ENCODE measurements at regions not wholly inside any gene's neighbourhood (a gene's known extent, or its start where the extent isn't known, plus 50 kb on each side); places are given as distances from the start of the nearest gene placed in this dataset.

DNA sequence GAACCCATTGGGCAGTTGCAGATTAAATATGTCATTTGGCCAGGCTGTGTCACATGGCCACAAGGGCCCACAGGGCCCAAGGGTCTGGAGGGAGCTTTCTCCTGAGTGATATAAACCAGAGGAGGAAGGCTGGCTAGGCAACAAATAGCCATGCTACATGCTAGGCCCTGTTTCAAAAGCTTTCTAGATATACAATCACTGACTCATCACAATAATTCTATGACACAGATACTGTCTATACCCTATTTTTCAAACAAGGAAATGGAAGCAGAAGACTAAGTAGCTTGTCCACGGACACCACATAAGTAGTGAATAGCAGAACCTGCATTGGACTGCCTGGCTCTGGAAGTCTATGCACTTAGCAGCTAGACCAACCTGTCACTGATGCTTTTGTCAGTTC is 625.4 kb downstream of the NTRK3 start:
- TF ChIP-seq, protein P1, sequence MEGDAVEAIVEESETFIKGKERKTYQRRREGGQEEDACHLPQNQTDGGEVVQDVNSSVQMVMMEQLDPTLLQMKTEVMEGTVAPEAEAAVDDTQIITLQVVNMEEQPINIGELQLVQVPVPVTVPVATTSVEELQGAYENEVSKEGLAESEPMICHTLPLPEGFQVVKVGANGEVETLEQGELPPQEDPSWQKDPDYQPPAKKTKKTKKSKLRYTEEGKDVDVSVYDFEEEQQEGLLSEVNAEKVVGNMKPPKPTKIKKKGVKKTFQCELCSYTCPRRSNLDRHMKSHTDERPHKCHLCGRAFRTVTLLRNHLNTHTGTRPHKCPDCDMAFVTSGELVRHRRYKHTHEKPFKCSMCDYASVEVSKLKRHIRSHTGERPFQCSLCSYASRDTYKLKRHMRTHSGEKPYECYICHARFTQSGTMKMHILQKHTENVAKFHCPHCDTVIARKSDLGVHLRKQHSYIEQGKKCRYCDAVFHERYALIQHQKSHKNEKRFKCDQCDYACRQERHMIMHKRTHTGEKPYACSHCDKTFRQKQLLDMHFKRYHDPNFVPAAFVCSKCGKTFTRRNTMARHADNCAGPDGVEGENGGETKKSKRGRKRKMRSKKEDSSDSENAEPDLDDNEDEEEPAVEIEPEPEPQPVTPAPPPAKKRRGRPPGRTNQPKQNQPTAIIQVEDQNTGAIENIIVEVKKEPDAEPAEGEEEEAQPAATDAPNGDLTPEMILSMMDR (conservative IDR thresholded peaks at IDR 0.05; ENCODE audit: low read depth, low read length) = no peak
- no peak for TF ChIP-seq POLR2A (IDR thresholded peaks at IDR 0.05; ENCODE audit: low read depth, low read length)
- TF ChIP-seq RAD21 (IDR thresholded peaks at IDR 0.05; ENCODE audit: low read length) = no peak
- TF ChIP-seq, protein P2, sequence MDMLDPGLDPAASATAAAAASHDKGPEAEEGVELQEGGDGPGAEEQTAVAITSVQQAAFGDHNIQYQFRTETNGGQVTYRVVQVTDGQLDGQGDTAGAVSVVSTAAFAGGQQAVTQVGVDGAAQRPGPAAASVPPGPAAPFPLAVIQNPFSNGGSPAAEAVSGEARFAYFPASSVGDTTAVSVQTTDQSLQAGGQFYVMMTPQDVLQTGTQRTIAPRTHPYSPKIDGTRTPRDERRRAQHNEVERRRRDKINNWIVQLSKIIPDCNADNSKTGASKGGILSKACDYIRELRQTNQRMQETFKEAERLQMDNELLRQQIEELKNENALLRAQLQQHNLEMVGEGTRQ (IDR thresholded peaks at IDR 0.05; ENCODE audit: low read depth, low read length) = no peak
- TF ChIP-seq RCOR1 (IDR thresholded peaks at IDR 0.05; ENCODE audit: insufficient replicate concordance, low read length) = no peak
- TF ChIP-seq CEBPB (IDR thresholded peaks at IDR 0.05; ENCODE audit: low read depth, low read length) = no peak
- no peak for TF ChIP-seq MAZ (IDR thresholded peaks at IDR 0.05; ENCODE audit: borderline replicate concordance, low read depth, low read length)
- TF ChIP-seq FOS (IDR thresholded peaks at IDR 0.05; ENCODE audit: low read depth, low read length) = no peak
- no peak for TF ChIP-seq RFX5 (IDR thresholded peaks at IDR 0.05; ENCODE audit: low read depth, low read length)
- no peak for TF ChIP-seq NFE2L2 (IDR thresholded peaks at IDR 0.05; ENCODE audit: low read depth, low read length)
- TF ChIP-seq CHD1 (IDR thresholded peaks at IDR 0.05; ENCODE audit: low read depth, low read length) = no peak
- no peak for TF ChIP-seq MXI1 (IDR thresholded peaks at IDR 0.05; ENCODE audit: borderline replicate concordance, low read depth, low read length)
- TF ChIP-seq, protein P3, sequence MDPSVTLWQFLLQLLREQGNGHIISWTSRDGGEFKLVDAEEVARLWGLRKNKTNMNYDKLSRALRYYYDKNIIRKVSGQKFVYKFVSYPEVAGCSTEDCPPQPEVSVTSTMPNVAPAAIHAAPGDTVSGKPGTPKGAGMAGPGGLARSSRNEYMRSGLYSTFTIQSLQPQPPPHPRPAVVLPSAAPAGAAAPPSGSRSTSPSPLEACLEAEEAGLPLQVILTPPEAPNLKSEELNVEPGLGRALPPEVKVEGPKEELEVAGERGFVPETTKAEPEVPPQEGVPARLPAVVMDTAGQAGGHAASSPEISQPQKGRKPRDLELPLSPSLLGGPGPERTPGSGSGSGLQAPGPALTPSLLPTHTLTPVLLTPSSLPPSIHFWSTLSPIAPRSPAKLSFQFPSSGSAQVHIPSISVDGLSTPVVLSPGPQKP (IDR thresholded peaks at IDR 0.05; ENCODE audit: borderline replicate concordance, low read depth, low read length) = no peak
- no peak for TF ChIP-seq MAFK (IDR thresholded peaks at IDR 0.05; ENCODE audit: low read depth, low read length)
